Muscle of leg (tissue), 3 donors: ENCODE measurements at regions not wholly inside any gene's neighbourhood (a gene's known extent, or its start where the extent isn't known, plus 50 kb on each side); places are given as distances from the start of the nearest gene placed in this dataset.
"Not testable (repeated sequence)": the region's sequence is repeated elsewhere in the genome, so short reads cannot be mapped to it uniquely, and the experiment has no call there.

Experiments used
- DNase-seq: peaks from one replicate; pipeline ENCODE4 v3.0.0; 2013
- H3K27ac ChIP-seq: one replicate; pipeline ENCODE4 v1.5.1; 2013; ENCODE audit warnings: mild to moderate bottlenecking, low read length, control low read depth
- H3K27me3 ChIP-seq: one replicate; pipeline ENCODE4 v1.6.1; 2013; ENCODE audit warnings: low read length; ENCODE audit not compliant: control insufficient read depth, insufficient read depth
- H3K36me3 ChIP-seq: one replicate; pipeline ENCODE4 v1.6.1; 2013; ENCODE audit warnings: low read length; ENCODE audit not compliant: control insufficient read depth, insufficient read depth
- H3K4me1 ChIP-seq: one replicate; pipeline ENCODE4 v1.6.1; 2013; ENCODE audit warnings: low read length; ENCODE audit not compliant: control insufficient read depth, insufficient read depth
- H3K4me3 ChIP-seq: one replicate; pipeline ENCODE4 v1.5.1; 2013; ENCODE audit warnings: low read length, control low read depth
- H3K9me3 ChIP-seq: replicated peaks from 2 replicates; pipeline ENCODE4 v1.6.1; 2013; ENCODE audit warnings: low read depth, low read length; ENCODE audit not compliant: control insufficient read depth
- WGBS: methylation state at CpG from one replicate; pipeline ENCODE4 v1.1.5; 2013; ENCODE audit warnings: missing lambda C conversion rate; ENCODE audit not compliant: insufficient coverage; 5-methylcytosine and 5-hydroxymethylcytosine counted together

GRCh38 chr3:191563722-191564121 lies 102.8 kb downstream of the PYDC2 start:
- H3K27ac ChIP-seq: no peak overlapping the region
- H3K36me3 ChIP-seq: no peaks in the 10 kb centered on the region
- no peak overlapping the region for H3K4me3 ChIP-seq
- DNase-seq: no peak
- WGBS: no CpG with 5 or more reads among the region's 7 CpGs
- no peaks in the 10 kb centered on the region for H3K4me1 ChIP-seq
- H3K9me3 ChIP-seq: no peaks in the 10 kb centered on the region
- no peaks in the 10 kb centered on the region for H3K27me3 ChIP-seq

DNA sequence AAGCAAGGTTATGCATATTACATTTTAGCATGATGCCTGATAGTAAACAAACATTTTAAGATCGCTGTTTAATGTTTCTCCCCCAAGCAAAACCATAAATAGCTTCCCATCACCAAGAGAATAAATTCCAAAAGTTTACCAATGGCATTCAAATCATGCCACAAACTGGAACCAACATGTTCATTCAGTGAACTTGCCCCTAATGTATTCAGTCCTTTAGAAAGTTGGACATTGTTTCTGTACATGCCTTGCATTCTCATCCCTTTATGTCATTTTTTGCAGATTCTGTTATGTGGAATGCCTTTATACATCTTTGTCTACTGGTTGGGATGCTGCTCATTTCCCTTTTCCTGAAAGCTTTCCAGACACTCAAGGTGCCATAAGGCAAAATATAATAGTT lies 105.5 kb downstream of the PYDC2 start:
- Histone ChIP-seq H3K9me3 (no peaks in the 10 kb centered on the region), H3K36me3 (no peaks in the 10 kb centered on the region), H3K27ac (no peak overlapping the region), H3K4me1 (no peaks in the 10 kb centered on the region), H3K4me3 (no peak overlapping the region), H3K27me3 (no peaks in the 10 kb centered on the region)
- no peak for DNase-seq
- WGBS: 100% methylated on average over 1 of the region's 1 CpG

DNA sequence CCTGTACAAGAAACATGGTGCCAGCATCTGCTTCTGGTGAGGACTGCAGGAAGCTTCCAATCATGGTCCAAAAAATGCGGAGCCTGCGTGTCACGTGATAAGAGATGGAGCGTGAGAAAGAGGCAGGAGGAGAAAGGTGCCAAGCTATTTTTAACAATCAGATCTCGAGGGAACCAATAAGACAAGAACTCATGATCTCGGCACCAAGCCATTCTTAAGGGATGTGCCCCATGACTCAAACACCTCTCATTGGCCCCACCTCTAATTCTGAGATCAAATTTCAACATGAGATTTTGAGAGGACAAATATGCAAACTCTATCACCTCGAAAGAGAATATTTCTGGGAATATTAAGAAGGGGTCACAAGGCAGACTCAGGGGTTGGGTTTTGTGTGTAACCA lies 107.2 kb downstream of the PYDC2 start:
- Histone ChIP-seq H3K27me3 (no peaks in the 10 kb centered on the region), H3K36me3 (no peaks in the 10 kb centered on the region), H3K9me3 (no peaks in the 10 kb centered on the region), H3K27ac (no peak overlapping the region), H3K4me3 (no peak overlapping the region), H3K4me1 (no peaks in the 10 kb centered on the region)
- DNase-seq: no peak
- WGBS: 81% methylated on average over 6 of the region's 7 CpGs

- H3K27ac ChIP-seq: no peak overlapping the region
- no peak overlapping the region for H3K4me3 ChIP-seq
- no CpG with 5 or more reads among the region's 1 CpG for WGBS
- H3K36me3 ChIP-seq: no peaks in the 10 kb centered on the region
- no peak for DNase-seq
- H3K4me1 ChIP-seq: no peaks in the 10 kb centered on the region
- H3K27me3 ChIP-seq: no peaks in the 10 kb centered on the region
- H3K9me3 ChIP-seq: no peaks in the 10 kb centered on the region
Observed at GRCh38 chr3:191592105-191592504, 131.1 kb downstream of the PYDC2 start.

DNA sequence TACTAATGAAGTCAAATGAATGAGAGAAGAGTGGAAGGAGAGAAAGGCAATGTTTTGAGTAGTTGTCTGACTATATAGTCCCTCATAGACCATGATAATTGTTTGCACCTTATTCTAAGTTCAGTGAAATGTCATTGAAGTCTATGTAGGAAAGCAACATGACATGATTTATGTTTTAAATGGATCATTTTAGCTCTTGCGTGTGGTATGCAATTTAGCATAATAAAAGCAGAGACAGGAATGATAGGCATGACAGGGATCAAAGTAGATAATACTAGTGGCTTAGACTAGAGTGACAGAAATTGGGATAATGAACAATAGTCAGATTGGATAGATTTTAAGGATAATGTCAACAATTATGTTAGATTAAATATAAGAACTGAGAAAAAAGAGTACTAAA lies 132.5 kb downstream of the PYDC2 start:
- Histone ChIP-seq H3K4me1 (no peaks in the 10 kb centered on the region), H3K27ac (no peak overlapping the region), H3K4me3 (no peak overlapping the region), H3K9me3 (no peaks in the 10 kb centered on the region), H3K27me3 (no peaks in the 10 kb centered on the region), H3K36me3 (no peaks in the 10 kb centered on the region)
- DNase-seq: no peak
- WGBS: 83% methylated on average over 1 of the region's 1 CpG

DNA sequence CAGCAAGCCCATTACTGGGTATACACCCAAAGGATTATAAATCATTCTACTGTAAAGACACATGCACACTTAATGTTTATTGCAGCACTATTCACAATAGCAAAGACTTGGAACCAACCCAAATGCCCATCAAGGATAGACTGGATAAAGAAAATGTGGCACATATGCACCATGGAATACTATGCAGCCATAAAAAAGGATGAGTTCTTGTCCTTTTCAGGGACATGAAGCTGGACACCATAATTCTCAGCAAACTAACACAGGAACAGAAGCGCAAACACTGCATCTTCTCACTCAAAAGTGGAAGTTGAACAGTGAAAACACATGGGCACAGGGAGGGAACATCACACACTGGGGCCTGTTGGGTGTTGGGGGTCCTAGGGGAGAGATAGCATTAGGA lies 154.5 kb downstream of the PYDC2 start:
- WGBS: no CpG with 5 or more reads among the region's 1 CpG

GRCh38 chr3:191624299-191624698 lies 163.3 kb downstream of the PYDC2 start:
- H3K4me3 ChIP-seq: no peak overlapping the region
- H3K27me3 ChIP-seq: no peaks in the 10 kb centered on the region
- no peaks in the 10 kb centered on the region for H3K9me3 ChIP-seq
- 40% methylated on average over 1 of the region's 1 CpG for WGBS
- no peaks in the 10 kb centered on the region for H3K36me3 ChIP-seq
- H3K4me1 ChIP-seq: no peaks in the 10 kb centered on the region
- no peak for DNase-seq
- H3K27ac ChIP-seq: no peak overlapping the region

More for the DNA sequence above, 154.5 kb downstream of the PYDC2 start:
- not testable (repeated sequence) for H3K4me3 ChIP-seq, H3K27ac ChIP-seq, H3K9me3 ChIP-seq, DNase-seq, H3K27me3 ChIP-seq, H3K4me1 ChIP-seq, H3K36me3 ChIP-seq

DNA sequence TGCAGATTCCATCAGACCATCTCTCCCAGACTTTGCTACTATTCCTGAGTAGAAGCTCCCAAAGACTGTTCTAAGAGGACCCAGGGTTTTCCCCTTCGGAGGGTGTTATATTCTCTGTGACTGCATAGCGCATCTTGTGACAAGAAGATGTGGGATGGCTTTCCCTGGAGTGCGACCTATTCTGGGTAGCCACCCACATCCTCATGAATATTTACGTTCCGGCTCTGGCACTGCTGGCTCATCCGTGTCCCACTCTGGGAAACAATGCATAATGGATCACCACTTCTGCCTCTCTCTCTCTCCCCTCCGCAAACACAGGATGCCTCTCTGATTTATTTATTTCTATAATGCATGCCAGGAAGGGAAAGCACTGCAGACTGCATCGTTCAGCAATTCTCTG lies 166.1 kb downstream of the PYDC2 start:
- DNase-seq: peak; percentile 29
- H3K27me3 ChIP-seq: no peaks in the 10 kb centered on the region
- 48% methylated on average over 4 of the region's 8 CpGs for WGBS
- H3K36me3 ChIP-seq: no peaks in the 10 kb centered on the region
- H3K27ac ChIP-seq: no peak overlapping the region
- H3K4me3 ChIP-seq: no peak overlapping the region
- H3K4me1 ChIP-seq: no peaks in the 10 kb centered on the region
- H3K9me3 ChIP-seq: no peaks in the 10 kb centered on the region

- H3K27me3 ChIP-seq: no peaks in the 10 kb centered on the region
- no peaks in the 10 kb centered on the region for H3K36me3 ChIP-seq
- H3K9me3 ChIP-seq: no peaks in the 10 kb centered on the region
- no peak overlapping the region for H3K4me3 ChIP-seq
- no CpG with 5 or more reads among the region's 2 CpGs for WGBS
- H3K4me1 ChIP-seq: no peaks in the 10 kb centered on the region
- H3K27ac ChIP-seq: no peak overlapping the region
- peak; percentile 11 for DNase-seq
Observed at GRCh38 chr3:191628571-191628970, 167.6 kb downstream of the PYDC2 start.

GRCh38 chr3:191631496-191631895 lies 170.5 kb downstream of the PYDC2 start:
- Histone ChIP-seq H3K36me3 (no peaks in the 10 kb centered on the region), H3K4me3 (no peak overlapping the region), H3K9me3 (no peaks in the 10 kb centered on the region), H3K27me3 (no peaks in the 10 kb centered on the region), H3K4me1 (no peaks in the 10 kb centered on the region), H3K27ac (no peak overlapping the region)
- no CpG with 5 or more reads among the region's 3 CpGs for WGBS
- no peak for DNase-seq

DNA sequence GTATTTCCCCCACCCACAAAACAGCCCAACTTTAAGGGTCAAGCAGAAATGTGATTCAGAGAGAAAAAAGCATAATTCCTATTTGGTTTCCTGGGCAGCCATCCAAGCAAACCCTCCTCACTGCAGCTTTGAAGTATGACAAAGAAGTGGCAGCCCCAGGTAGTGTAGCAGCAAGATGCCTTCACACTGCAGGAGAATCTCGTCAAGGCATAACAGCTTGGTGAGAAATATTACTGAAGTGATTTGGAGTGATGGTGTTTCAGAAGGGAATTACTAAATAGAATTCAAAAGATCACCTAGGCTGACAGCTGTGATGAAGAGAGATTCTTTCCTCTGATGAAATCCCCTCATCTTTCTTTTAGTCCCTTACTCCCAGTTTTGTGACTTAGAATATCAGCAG lies 173.9 kb downstream of the PYDC2 start:
- WGBS: no CpG with 5 or more reads among the region's 1 CpG
- no peak overlapping the region for H3K4me3 ChIP-seq

More for the DNA sequence above, 173.9 kb downstream of the PYDC2 start:
- Histone ChIP-seq H3K27me3 (no peaks in the 10 kb centered on the region), H3K4me1 (no peaks in the 10 kb centered on the region), H3K27ac (no peak overlapping the region), H3K9me3 (no peaks in the 10 kb centered on the region), H3K36me3 (no peaks in the 10 kb centered on the region)
- DNase-seq: no peak
